K562 (cell line): ENCODE measurements at regions not wholly inside any gene's neighbourhood (a gene's known extent, or its start where the extent isn't known, plus 50 kb on each side); places are given as distances from the start of the nearest gene placed in this dataset.

Experiments
- CREM ChIP-seq: IDR thresholded peaks from 2 replicates; pipeline ENCODE4 v1.6.1; 2014; ENCODE audit warnings: antibody characterized with exemption, low read depth
- NR2F6 ChIP-seq: fragments of 450-650 bp; formaldehyde crosslinking; IDR thresholded peaks from 2 replicates; pipeline ENCODE4 v1.4.0; 2020; ENCODE audit warnings: mild to moderate bottlenecking
- NR4A1 ChIP-seq, 2 experiments: fragments of 250-450 bp in 1 of 2; fragments of 450-650 bp in 1 of 2; sonication (Bioruptor Pico) in 1 of 2; IDR thresholded peaks; 2 replicates each; pipeline versions ENCODE4 v1.4.0 to v1.6.1; 2016 to 2020; ENCODE audit warnings: mild to moderate bottlenecking in 2 of 2, missing compliant biosample characterization in 1 of 2, missing genetic modification characterization in 1 of 2, moderate library complexity in 1 of 2
- PCBP1 ChIP-seq: fragments of 200-400 bp; formaldehyde crosslinking; IDR thresholded peaks from 2 replicates; pipeline ENCODE4 v1.6.1; 2018; ENCODE audit warnings: mild to moderate bottlenecking, low read depth, low read length; ENCODE audit not compliant: poor library complexity, severe bottlenecking
- RBM17 ChIP-seq: fragments of 200-400 bp; formaldehyde crosslinking; IDR thresholded peaks from 2 replicates; pipeline ENCODE4 v1.6.1; 2017; ENCODE audit warnings: low read depth, mild to moderate bottlenecking, low read length, borderline replicate concordance
- TAF15 ChIP-seq: fragments of 200-400 bp; formaldehyde crosslinking; IDR thresholded peaks from 2 replicates; pipeline ENCODE4 v1.6.1; 2017; ENCODE audit warnings: mild to moderate bottlenecking, low read depth, low read length, moderate library complexity
- THRAP3 ChIP-seq: fragments of 450-650 bp; IDR thresholded peaks from 2 replicates; pipeline ENCODE4 v1.6.1; 2016; ENCODE audit warnings: mild to moderate bottlenecking, inconsistent platforms, borderline replicate concordance
- ZNF274 ChIP-seq: IDR thresholded peaks from 2 replicates; pipeline ENCODE4 v1.6.1; 2011; ENCODE audit warnings: low read depth, mild to moderate bottlenecking, low read length, moderate library complexity, borderline replicate concordance
- ZNF609 ChIP-seq: sonication (generic); formaldehyde crosslinking; IDR thresholded peaks from 2 replicates; pipeline ENCODE4 v1.8.1; 2023; ENCODE audit warnings: missing genetic modification reagents, mild to moderate bottlenecking, borderline replicate concordance
- ZNF699 ChIP-seq: fragments of 250-450 bp; sonication (Bioruptor Pico); IDR thresholded peaks from 2 replicates; pipeline ENCODE4 v1.8.0; 2021; ENCODE audit warnings: mild to moderate bottlenecking, moderate library complexity; ENCODE audit not compliant: insufficient replicate concordance

- TF ChIP-seq ZNF699 (CRISPR knock-in tag) (no peak), ZNF609 (no peak), THRAP3 (no peak), NR4A1 (CRISPR knock-in tag; IDR thresholded peaks at IDR 0.05) (no peak), NR4A1 (tag; IDR thresholded peaks at IDR 0.05) (no peak), PCBP1 (no peak), CREM (no peak), RBM17 (no peak), ZNF274 (no peak), NR2F6 (CRISPR knock-in tag) (no peak), TAF15 (no peak)
Measured at GRCh38 chr12:23349564-23349963, 599.9 kb downstream of the SOX5 start.
